ENCODE measurements at regions not wholly inside any gene's neighbourhood (a gene's known extent, or its start where the extent isn't known, plus 50 kb on each side); places are given as distances from the start of the nearest gene placed in this dataset.
"Not testable (repeated sequence)": the region's sequence is repeated elsewhere in the genome, so short reads cannot be mapped to it uniquely, and the experiment has no call there.

GRCh38 chr15:20308027-20308690, 233.4 kb downstream of the GOLGA6L6 start:
- not testable (repeated sequence) for DNase-seq (ENCODE audit: low spot score)

GRCh38 chr15:20307137-20307536, 234.5 kb downstream of the GOLGA6L6 start:
- not testable (repeated sequence) for DNase-seq (ENCODE audit: low spot score)

- not testable (repeated sequence) for DNase-seq (ENCODE audit: low spot score)
Measured at GRCh38 chr15:20306497-20307106, 235.0 kb downstream of the GOLGA6L6 start.

- not testable (repeated sequence) for DNase-seq (ENCODE audit: low spot score)
Measured at GRCh38 chr15:20305912-20306311, 235.7 kb downstream of the GOLGA6L6 start.

GRCh38 chr15:20305015-20305465, 236.6 kb downstream of the GOLGA6L6 start:
- DNase-seq (ENCODE audit: low spot score) = not testable (repeated sequence)

- not testable (repeated sequence) for DNase-seq (ENCODE audit: low spot score)
Measured at GRCh38 chr15:20304282-20305014, 237.2 kb downstream of the GOLGA6L6 start.

GRCh38 chr15:20303248-20304171, 238.1 kb downstream of the GOLGA6L6 start:
- not testable (repeated sequence) for DNase-seq (ENCODE audit: low spot score)

GRCh38 chr15:20302141-20303069, 239.2 kb downstream of the GOLGA6L6 start:
- DNase-seq (ENCODE audit: low spot score) = not testable (repeated sequence)

- DNase-seq (ENCODE audit: low spot score) = not testable (repeated sequence)
Measured at GRCh38 chr15:20301471-20302081, 240.0 kb downstream of the GOLGA6L6 start.

- not testable (repeated sequence) for DNase-seq (ENCODE audit: low spot score)
Measured at GRCh38 chr15:20301041-20301390, 240.6 kb downstream of the GOLGA6L6 start.

GRCh38 chr15:20300351-20301040, 241.1 kb downstream of the GOLGA6L6 start:
- not testable (repeated sequence) for DNase-seq (ENCODE audit: low spot score)

GRCh38 chr15:20297603-20298123, 243.9 kb downstream of the GOLGA6L6 start:
- DNase-seq (ENCODE audit: low spot score) = not testable (repeated sequence)

GRCh38 chr15:20296261-20296660, 245.3 kb downstream of the GOLGA6L6 start:
- DNase-seq (ENCODE audit: low spot score) = not testable (repeated sequence)

GRCh38 chr15:20295238-20295811, 246.3 kb downstream of the GOLGA6L6 start:
- no peak for DNase-seq (ENCODE audit: low spot score)

GRCh38 chr15:20294651-20295237, 246.9 kb downstream of the GOLGA6L6 start:
- DNase-seq (ENCODE audit: low spot score) = no peak

- DNase-seq (ENCODE audit: low spot score) = not testable (repeated sequence)
Measured at GRCh38 chr15:20292422-20293005, 249.1 kb downstream of the GOLGA6L6 start.

- DNase-seq (ENCODE audit: low spot score) = not testable (repeated sequence)
Measured at GRCh38 chr15:20291616-20292015, 250.0 kb downstream of the GOLGA6L6 start.

GRCh38 chr15:20290606-20291005, 251.0 kb downstream of the GOLGA6L6 start:
- DNase-seq (ENCODE audit: low spot score) = not testable (repeated sequence)
